ENCODE measurements at regions not wholly inside any gene's neighbourhood (a gene's known extent, or its start where the extent isn't known, plus 50 kb on each side); places are given as distances from the start of the nearest gene placed in this dataset.

DNA sequence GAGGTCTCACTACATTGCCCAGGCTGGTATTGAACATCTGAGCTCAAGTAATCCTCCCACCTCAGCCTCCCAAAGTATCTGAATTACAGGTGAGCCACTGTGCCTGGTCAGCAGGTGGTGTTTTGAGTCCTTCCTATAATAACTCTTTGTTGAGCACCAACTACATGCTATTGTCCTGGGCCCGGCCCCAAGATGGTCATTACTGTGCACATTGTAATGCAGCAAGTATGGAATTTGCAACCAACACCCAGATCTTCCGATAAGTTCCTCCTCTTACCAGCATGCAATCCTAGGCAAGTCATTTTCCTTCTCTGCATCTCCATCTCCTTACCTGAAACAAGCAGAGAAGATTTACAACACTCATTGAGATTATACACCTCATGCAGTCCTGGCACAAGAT is 510.3 kb upstream of the KLF4 start:
- no peaks in the 10 kb centered on the region for H3K9me3 ChIP-seq
- H3K36me3 ChIP-seq, result no peaks in the 10 kb centered on the region
- in situ Hi-C loops (cut with MboI; ENCODE audit: low pct_ligation_motif_present in 1 of 4, low pct_unique_long_range_greater_than_20kb in 1 of 4, low sequenced_read_pairs in 3 of 4), result no loop called here
- no peaks in the 10 kb centered on the region for H3K27me3 ChIP-seq
- no peak overlapping the region for H3K4me3 ChIP-seq
- 71 to 75% methylated on average over 2 of the region's 2 CpGs for WGBS, 2 donors (ENCODE audit: low coverage in 1 of 2)
- H3K27ac ChIP-seq, result no peak overlapping the region
- TF ChIP-seq POLR2A (IDR thresholded peaks at IDR 0.05), result no peak
- TF ChIP-seq EP300 (IDR thresholded peaks at IDR 0.05; ENCODE audit: low read depth), result no peak
- no peak for TF ChIP-seq POLR2AphosphoS5 (IDR thresholded peaks at IDR 0.05)
- TF ChIP-seq, protein P1, sequence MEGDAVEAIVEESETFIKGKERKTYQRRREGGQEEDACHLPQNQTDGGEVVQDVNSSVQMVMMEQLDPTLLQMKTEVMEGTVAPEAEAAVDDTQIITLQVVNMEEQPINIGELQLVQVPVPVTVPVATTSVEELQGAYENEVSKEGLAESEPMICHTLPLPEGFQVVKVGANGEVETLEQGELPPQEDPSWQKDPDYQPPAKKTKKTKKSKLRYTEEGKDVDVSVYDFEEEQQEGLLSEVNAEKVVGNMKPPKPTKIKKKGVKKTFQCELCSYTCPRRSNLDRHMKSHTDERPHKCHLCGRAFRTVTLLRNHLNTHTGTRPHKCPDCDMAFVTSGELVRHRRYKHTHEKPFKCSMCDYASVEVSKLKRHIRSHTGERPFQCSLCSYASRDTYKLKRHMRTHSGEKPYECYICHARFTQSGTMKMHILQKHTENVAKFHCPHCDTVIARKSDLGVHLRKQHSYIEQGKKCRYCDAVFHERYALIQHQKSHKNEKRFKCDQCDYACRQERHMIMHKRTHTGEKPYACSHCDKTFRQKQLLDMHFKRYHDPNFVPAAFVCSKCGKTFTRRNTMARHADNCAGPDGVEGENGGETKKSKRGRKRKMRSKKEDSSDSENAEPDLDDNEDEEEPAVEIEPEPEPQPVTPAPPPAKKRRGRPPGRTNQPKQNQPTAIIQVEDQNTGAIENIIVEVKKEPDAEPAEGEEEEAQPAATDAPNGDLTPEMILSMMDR (IDR thresholded peaks at IDR 0.05), result no peak
- intact Hi-C loops (cut with DNase I; ENCODE audit: low total_unique reads), result no loop called here
- no peak for DNase-seq
- peaks cover 0 to 8% (median 3%) of the 10 kb centered on the region in 4 donors for H3K4me1 ChIP-seq

DNA sequence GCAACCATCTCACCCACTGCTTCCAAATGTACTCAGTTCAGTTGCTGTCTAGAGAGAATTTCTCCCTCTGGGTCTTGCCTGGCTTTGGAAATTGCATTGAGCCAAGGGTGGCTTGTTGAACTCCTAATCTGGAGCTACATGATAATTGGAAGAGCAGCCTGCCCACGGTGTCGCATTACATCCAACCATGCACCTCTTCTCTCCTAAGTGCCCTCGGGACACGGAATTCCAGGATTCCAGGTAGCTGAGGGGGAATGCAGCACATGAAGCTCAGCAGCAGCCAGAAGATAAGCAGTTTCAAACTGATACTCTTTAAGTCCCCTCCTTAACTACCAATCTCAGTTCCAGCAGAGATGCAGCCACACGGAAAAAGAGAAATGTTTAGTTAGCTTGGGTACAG is 509.4 kb upstream of the KLF4 start:
- TF ChIP-seq POLR2AphosphoS5 (IDR thresholded peaks at IDR 0.05), result no peak
- TF ChIP-seq, protein P1 (IDR thresholded peaks at IDR 0.05), result no peak
- no peak for TF ChIP-seq POLR2A (IDR thresholded peaks at IDR 0.05)
- TF ChIP-seq EP300 (IDR thresholded peaks at IDR 0.05; ENCODE audit: low read depth), result no peak
- Histone ChIP-seq H3K36me3 (no peaks in the 10 kb centered on the region), H3K4me3 (no peak overlapping the region), H3K27me3 (no peaks in the 10 kb centered on the region), H3K4me1 (peaks cover 0 to 8% (median 3%) of the 10 kb centered on the region in 4 donors), H3K27ac (no peak overlapping the region), H3K9me3 (no peaks in the 10 kb centered on the region)
- no peak for DNase-seq
- in situ Hi-C loops (cut with MboI; ENCODE audit: low pct_ligation_motif_present in 1 of 4, low pct_unique_long_range_greater_than_20kb in 1 of 4, low sequenced_read_pairs in 3 of 4), result no loop called here
- 46% methylated on average over 5 of the region's 5 CpGs; no CpG with 5 or more reads in 1 of the 2 donors for WGBS, 2 donors (ENCODE audit: low coverage in 1 of 2)
- intact Hi-C loops (cut with DNase I; ENCODE audit: low total_unique reads), result no loop called here

DNA sequence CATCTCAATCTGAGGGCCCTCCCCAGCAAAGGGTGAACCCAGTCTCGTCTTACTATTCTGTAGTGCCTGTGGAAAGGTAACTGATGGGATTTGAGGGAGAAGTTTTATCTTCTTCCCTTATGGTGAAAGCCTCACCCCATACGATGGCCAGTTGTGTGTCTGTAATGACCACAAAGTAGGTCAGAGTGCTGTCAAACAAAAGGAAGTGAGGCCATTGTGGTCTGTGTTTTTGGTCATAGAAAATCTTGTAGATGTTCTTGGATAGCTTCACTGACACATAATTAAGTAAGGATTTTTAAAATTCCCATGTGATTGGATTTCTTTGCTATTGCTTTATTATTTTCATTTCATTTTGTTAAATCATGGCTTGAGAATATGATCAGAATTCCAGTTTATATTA is 505.1 kb upstream of the KLF4 start:
- Histone ChIP-seq H3K9me3 (no peaks in the 10 kb centered on the region), H3K4me3 (no peak overlapping the region), H3K4me1 (no peaks in the 10 kb centered on the region), H3K27ac (no peak overlapping the region), H3K27me3 (no peaks in the 10 kb centered on the region), H3K36me3 (no peaks in the 10 kb centered on the region)
- WGBS, 2 donors (ENCODE audit: low coverage in 1 of 2), result 79 to 81% methylated on average over 2 of the region's 2 CpGs
- TF ChIP-seq, protein P1 (IDR thresholded peaks at IDR 0.05), result no peak
- TF ChIP-seq POLR2AphosphoS5 (IDR thresholded peaks at IDR 0.05), result no peak
- no peak for TF ChIP-seq POLR2A (IDR thresholded peaks at IDR 0.05)
- intact Hi-C loops (cut with DNase I; ENCODE audit: low total_unique reads) (no loop called here), in situ Hi-C loops (cut with MboI; ENCODE audit: low pct_ligation_motif_present in 1 of 4, low pct_unique_long_range_greater_than_20kb in 1 of 4, low sequenced_read_pairs in 3 of 4) (no loop called here)
- no peak for DNase-seq

DNA sequence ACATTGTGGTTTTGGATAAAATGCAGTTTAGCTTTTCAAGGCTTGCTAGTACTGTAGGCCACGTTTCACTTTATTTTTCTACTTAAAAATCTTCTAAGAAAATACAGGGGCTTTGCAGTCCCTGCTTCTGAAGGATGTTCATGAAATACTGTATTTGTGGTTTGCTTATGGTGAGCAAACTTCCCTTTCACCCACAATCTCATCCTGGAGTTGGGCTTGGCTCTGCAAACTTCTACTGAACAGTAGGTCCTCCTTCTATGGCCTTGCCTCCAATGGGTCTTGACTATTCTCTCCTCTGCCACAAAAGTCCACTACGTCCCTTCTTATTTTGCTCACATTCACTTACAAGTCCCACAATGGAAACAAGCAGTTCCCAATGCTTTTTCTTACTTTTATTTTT is 502.7 kb upstream of the KLF4 start:
- Histone ChIP-seq H3K4me3 (no peak overlapping the region), H3K36me3 (no peaks in the 10 kb centered on the region), H3K9me3 (no peaks in the 10 kb centered on the region), H3K4me1 (no peaks in the 10 kb centered on the region), H3K27ac (no peak overlapping the region), H3K27me3 (no peaks in the 10 kb centered on the region)
- TF ChIP-seq POLR2AphosphoS5 (IDR thresholded peaks at IDR 0.05), result no peak
- no peak for TF ChIP-seq POLR2A (IDR thresholded peaks at IDR 0.05)
- no peak for TF ChIP-seq EP300 (IDR thresholded peaks at IDR 0.05; ENCODE audit: low read depth)
- TF ChIP-seq, protein P1 (IDR thresholded peaks at IDR 0.05), result no peak
- WGBS, 2 donors (ENCODE audit: low coverage in 1 of 2), result 77 to 92% methylated on average over 2 of the region's 2 CpGs
- no peak for DNase-seq
- intact Hi-C loops (cut with DNase I; ENCODE audit: low total_unique reads), result no loop called here
- in situ Hi-C loops (cut with MboI; ENCODE audit: low pct_ligation_motif_present in 1 of 4, low pct_unique_long_range_greater_than_20kb in 1 of 4, low sequenced_read_pairs in 3 of 4), result no loop called here

Measured in transverse colon (tissue), 4 donors.